Renal cortex interstitium (tissue), 11 donors: ENCODE measurements at regions not wholly inside any gene's neighbourhood (a gene's known extent, or its start where the extent isn't known, plus 50 kb on each side); places are given as distances from the start of the nearest gene placed in this dataset.
"Not testable (repeated sequence)": the region's sequence is repeated elsewhere in the genome, so short reads cannot be mapped to it uniquely, and the experiment has no call there.

Experiments
- DNase-seq, 11 donors: peaks; one replicate each; pipeline ENCODE4 v3.0.0-alpha.2; 2013; ENCODE audit warnings: low read depth in 9 of 11, low spot score in 4 of 11; ENCODE audit errors: extremely low read depth in 1 of 11

DNA sequence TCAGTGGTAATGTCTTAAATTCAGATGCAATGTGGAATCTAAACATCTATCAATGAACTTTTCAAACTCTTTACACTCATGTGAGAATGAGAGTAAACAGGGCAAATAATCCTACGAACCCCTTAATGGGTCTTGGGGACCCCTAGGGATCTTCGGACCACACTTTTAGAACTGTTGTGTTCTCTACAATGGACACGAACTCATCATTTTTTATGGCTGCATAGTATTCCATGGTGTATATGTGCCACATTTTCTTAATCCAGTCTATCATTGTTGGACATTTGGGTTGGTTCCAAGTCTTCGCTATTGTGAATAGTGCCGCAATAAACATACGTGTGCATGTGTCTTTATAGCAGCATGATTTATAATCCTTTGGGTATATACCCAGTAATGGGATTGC lies 148.0 kb upstream of the PTPN1 start:
- DNase-seq: not testable (repeated sequence)

DNA sequence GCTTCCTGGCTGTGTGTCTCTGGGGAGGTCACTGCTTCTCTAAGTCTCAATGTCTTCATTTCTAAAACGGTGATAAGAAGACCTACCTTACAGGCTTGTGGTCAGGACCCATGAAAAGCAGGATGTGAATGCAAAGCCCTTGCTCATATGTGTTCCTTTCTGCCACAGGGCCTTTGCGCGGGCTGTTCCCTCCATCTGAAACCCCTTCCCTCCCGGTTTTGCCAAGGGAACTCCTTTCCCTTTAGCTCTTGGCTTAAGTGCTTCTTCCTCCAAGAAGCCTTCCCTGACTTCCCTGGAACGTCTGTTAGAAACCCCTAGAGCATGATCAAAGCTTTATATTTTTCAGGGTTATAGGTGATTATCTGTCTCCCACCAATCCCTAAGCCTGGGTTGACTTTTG lies 147.2 kb upstream of the PTPN1 start:
- DNase-seq: no peak

DNA sequence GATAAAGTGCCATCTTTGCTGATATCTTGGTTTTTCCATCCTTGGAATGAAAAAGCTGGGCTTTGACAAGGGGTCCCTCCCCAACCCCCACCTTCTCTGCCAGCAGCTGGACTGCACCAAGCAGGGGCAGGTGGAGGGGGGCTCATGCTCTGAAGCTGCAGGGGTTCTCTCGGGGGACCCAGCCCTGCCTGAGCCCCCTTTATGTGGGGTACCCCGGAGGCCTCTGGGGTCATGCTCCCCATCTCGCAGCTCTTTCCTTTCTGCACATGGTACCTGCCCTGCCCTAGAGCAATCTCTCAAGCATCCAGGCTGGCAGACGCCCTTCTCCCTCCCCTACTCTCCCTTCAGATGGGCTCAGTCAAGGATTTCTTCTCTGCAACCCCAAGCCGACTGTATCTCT lies 146.7 kb upstream of the PTPN1 start:
- DNase-seq: no peak

DNA sequence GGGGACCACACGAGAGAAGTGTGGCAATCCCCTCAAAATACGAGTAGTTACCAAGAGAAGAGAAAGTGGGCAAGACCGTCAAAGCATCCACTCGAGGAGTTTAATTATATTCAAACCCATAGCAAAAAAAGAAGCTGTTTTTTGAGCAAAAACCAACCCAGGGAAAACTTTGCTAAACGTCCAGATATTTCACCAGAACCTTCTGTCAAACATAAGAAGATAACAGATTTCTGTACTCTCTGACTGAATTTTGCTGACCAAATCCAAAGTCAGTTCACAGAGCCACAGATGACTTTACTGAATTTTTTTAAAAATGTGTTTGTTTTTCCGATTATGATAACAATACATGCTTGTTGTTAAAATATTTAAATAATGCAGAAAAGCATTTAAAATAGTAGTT lies 145.6 kb upstream of the PTPN1 start:
- DNase-seq: no peak

DNA sequence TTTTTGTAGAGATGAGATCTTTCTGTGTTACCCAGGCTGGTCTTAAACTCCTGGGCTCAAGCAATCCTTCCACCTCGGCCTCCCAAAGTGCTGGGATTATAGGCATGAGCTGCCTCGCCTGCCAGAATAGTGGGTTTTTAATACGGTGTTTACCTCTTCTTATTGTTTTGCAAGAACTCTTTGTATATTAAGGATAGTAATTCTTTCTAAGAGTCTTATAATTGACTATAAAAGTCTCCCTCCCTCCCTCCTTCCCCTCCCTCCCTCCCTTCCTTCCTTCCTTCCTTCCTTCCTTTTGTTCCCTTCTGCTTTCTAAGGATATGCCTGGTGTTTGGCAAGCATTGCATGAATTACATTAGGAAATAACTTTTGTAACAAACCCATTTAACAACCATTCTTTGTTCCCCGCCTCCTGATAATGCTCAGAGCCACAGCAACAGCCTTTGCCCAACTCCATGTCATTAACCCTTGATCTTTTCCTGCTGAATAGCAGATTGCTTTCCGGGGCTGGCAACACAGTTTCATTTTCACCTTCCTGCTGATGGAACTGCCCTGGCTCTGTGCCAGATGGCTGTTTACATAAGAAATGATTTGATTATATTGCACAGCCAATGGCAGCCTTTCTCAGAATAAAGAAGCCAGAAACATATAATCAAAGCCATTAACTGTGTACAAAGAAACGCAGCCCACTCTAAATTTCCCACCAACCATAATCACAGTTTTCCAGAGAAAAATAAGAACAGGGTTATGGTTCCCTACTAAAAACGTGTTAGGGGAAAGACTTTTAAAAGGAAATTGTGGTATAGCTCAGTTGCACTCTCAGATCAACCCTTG lies 143.7 kb upstream of the PTPN1 start:
- DNase-seq: peak in 9 of 11 donors; percentile 34 to 80 (median 48)

DNA sequence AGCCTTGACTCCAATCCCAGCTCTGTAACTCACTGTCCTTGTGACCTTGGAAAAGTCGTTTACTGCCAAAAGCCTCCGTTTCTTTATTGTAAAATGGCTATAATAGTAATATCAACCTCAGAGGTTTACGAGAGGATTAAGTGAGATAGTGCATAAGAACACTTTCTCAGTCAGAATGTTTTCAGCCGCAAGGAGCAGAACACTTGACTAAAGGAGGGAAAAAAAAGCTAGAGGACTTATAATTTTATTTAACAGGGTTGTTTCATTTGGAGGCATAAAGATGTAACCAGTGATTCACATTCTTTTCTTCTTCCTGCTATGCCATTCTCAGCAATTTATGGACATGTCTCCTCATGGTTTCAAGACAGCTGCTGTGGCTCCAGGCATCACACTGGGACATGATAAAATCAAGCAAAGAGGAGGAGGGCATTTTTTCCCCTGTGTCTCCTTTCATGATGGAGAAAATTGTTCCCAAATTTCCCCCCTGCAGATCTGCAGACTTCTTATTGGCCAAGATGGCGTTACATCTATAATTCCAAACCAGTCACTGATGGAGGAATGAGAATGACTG lies 143.0 kb upstream of the PTPN1 start:
- DNase-seq: no peak

DNA sequence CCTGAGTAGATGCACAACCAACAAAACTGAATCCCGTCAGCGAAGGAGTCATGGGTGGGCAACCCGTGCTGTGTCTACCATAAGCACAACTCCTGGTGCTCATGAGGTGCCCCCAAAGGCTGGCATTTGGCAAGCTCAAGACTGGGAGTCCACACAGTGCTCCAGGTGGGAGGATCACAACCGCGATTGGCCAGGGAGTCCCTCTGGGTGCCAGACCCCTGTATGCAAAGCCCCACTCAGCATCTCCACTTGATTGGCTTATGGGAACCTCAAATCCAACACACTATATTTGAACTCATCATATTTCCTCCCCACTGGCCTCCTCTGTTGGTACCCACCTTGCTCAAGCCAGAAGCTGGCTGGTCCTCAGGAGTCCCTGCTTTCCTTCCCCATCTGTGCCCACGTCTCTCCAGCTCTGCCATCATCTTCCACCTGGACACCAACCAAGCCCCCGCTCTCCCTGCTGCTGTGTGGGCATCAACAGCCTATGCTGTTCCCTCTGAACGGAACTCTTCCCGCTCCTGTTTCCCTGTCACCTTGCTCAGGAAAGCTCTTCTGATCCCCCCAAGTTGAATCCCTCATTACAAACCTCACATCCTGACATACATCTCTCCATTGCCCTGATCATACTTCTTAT lies 142.3 kb upstream of the PTPN1 start:
- no peak for DNase-seq

DNA sequence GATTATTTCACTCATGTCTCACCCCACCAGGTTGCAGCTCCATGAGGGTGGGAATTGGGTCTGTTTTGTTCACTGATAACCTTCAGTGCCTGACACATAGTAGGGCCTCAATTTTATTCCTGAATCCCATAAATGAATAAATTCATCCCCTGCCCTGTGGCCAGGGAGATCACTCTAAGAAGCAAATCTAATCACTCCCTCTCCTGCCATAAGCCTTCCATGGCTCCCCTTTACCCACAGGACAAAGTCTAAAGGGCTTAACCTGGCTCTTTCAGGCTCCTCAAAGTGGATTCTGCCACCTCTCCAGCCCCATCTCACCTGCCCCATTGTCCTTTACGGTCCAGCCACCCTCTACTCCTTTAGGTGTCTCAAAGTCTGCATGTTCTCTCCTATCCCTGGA lies 141.8 kb upstream of the PTPN1 start:
- DNase-seq: no peak

DNA sequence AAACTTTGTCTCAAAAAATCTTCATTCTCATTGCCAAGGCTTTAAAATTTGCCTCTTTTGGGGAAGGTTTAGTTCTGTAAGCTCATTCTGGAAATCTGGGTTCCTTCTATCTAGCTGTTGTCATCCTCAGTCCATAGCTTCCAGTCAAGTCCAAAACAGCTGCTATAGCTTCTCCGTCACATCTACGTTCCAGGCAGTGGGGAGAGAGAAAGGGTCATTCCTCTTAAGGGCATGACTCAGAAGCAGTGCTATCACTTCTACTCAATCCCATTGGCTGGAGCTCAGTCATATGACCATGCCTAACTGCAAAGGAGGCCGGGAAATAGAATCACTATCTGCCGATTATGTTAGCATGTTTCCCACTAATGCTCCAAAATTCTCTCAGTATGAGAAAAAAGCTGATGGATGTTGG lies 141.4 kb upstream of the PTPN1 start:
- DNase-seq: no peak

DNA sequence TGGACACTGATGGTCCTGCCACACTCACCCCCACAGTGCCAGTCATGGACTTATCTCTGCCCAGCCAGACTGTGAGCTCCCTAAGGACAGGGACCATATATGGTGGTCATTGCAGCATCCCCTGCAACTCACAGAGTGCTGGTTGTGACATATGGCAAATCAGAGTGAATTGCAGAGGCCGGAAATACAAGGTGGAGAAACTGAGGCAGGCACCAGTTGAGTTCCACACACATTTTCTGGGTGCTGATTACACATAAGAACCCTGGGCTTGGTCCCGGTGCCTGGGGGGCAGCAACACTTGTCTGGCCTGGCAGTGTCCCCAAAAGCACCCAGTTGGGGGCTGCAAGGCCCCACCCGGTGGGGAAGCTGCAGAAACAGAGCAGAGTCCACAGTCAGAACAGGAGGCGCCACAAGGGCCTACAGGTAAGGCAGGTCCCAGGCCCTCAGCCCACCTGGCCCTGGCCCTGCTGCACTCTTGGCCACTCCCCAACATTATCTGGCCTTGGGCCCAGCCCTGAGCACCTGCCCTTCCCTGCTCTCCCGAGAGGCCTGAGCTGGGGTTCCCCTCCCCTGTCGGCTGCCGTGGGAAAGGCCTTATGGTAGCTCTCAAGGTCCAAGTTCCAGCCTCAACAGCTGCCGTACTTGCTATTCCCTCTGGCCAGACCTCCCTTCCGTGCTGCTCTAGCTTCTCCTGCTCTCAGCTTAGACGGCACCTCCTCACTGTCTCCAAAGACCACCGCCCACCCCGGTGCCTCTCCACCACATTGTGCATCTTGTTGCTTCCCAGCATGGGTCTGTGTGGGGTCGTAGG lies 140.8 kb upstream of the PTPN1 start:
- DNase-seq: no peak

DNA sequence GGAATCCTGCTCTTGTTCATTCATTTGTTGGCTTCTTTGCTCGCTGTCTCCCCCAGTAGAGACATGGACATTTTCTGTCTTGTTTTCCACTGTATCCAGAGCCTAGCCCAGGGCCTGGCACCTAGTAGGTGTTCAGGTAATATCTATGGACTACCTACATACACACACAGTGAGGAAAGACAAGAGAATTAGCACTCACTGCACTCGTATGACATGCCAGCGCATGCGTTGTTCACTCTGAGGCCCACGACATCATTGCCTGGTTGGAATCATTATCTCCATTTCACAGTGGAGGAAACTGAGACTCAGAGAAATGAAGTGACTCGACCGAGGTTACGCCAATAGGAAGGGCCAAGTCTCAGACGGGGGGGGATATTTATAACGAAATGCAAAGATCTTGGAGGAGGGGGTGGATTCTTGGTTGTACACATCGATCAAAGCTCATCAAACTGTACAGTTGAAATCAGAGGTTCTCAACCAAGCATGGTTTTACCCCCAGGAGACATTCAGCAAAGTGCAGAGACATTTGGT lies 140.1 kb upstream of the PTPN1 start:
- no peak for DNase-seq

DNA sequence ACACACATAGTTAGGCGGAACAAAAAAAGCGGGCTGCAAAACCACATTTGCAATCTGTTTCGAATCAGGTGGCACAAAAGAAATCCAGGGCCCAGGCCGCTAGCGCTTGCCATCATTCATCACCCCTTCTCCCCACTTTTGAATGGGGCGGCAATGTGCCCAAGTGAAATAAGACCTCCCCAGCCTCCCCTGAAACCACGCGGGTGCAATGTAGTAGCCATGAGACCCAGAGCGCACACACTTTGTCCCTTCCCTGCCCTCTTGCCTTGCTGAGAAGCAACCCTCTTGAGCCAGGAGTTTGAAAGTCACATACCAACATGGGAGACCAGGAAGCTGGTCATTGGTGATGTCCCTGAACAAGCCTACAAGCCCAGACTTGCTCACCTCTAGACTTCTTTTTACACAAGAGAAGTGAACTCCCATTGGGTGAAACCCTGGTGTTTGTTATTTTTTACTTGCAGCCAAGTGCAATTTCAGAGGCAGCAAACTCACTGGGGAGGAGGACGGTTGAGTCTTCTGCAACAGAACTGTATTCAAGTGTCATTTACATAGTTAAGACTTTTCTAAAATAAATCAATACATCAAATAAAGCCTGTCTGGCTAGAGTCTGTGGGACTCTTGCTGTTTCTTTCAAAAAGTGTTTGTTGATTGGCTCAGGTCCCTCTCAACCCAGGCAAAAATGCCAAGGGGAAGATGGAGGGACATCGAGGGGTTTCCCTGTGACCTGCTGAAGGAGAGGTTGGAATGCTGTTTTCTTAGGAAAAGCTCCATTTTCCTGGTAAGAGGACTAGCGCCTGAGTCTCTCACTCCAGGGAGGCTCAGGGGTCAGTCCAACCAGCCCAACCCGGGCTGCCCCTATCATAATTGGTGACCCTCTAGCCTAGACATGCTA lies 138.1 kb upstream of the PTPN1 start:
- DNase-seq: no peak

DNA sequence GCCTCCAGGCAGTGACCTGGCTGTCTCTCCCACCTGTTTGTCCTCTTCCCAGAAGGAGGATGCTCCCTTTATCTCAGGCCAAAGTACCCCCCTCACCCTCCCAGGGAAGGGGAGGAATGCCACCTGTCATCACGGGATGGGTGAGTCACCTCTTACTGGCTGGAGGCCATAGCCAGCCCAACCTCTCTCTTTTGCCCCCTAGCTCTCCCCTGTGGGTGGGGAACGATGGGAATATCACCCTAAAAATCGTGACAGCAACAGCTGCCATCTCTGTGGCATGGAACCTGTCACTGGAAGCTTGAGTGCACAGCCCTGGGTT lies 137.5 kb upstream of the PTPN1 start:
- DNase-seq: no peak

DNA sequence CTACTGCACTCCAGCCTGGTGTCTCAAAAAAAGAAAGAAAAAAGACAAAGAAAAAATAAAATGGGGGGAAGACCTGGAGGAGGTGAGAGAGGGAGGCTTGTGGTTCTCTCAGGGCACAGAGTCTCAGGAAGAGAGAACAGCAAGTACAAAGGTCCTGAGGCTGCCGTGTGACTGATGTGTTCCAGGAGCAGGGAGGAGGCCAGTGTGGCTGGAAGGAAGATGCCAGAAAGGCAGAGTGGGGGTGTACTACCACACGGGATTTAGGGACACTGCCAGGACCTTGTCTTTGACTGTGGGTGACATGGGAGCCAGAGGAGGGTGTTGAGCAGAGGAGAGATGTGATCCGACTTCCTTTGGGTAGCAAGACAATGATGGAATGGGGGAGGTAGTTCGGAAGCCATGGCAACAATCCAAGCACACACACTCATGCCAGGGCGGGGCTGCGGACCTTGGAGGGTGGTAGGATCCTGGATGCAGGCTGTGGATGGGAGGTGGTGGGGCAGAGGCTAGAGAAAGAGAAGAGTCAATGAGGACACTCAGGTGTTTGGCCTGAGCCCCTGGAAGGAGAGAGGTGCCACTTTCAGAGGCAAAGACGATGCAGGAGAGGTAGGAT lies 136.4 kb upstream of the PTPN1 start:
- no peak for DNase-seq

DNA sequence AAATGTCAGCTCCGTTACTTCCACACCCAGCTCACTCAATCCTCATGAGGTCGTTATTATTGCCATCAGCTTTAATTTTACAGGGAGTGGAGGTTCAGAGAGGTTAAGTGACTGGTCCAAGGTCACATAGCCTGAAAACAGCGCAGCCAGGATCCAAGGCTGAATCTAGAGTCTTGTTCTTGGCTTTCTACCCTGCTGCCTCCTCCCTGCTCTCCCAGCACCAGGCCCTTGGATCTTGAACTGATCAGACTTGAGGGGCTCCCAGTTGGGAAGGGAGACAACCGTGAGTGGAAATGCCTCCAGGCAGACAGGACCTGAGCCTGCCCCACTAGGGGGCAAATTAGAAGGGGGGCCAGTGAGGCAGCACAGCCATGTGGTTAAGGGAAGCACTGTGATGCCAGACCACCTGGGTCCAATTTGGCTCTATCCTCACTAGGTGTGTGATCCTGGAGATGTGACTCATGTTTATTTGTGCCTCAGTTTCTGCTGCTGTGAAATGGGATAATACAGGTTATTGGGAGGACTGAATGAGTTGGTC lies 135.6 kb upstream of the PTPN1 start:
- DNase-seq: no peak

DNA sequence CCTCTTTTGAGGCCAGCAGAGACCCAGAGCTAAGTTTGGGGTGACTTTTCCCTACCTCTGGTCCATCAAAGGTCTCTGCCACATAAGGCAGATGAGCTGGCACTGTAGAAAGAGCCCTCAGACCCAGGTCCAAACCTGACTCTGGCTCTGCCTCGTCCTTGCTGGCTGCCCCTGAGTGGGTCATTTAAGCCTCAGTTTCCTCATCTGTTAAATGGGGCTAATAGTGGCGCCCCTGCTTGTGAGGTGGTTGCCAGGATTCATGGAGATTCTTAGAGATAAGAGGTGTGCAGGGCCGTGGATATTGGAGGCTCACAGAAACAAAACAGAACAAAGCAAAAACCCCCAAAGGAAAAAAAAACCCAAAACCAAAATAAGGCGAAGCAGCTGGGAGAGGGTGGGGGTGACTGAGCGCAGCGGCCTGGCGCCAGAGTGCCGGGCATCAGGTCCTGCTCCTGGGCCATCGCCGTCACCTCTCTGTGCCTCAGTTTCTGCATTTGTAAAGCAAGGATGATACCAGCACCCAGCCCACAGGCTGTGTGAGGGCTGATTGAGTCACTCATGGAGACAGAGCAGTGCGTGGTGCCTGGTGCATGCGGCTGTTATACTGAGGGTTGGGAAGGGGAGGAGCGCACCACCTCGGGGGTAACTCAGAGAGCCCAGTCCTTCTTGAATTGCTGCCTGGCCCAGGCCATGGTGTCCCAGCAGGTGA lies 133.8 kb upstream of the PTPN1 start:
- DNase-seq: no peak

DNA sequence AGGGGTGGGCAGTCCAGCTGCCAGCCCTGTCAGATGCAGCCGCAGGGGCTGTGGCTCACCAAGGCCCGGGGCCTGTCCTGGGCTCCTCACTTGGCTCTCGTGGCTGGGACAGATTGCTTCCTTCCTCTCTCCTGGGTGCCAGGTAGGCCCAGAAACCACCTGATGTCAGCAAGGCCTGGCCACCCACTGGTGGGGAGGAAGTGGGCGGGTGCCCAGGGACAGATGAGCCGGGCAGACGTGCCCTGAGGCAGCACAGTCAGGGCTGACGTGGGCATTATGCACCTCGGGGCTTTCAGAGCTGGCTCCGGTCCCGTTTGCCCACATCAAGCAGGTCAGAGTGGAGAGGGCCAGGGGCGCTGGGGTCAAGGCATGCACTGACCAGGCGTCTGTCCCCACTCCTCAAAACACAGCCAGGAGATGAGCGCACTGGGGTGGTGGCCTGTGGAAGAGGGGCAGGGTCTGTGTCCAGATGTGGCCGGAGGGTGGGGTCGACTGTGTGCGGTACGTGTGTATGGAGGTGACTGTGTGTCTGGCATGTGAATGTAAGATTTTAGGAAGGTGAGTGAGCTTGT lies 133.2 kb upstream of the PTPN1 start:
- DNase-seq: no peak
